ENCODE measurements at regions not wholly inside any gene's neighbourhood (a gene's known extent, or its start where the extent isn't known, plus 50 kb on each side); places are given as distances from the start of the nearest gene placed in this dataset.

DNA sequence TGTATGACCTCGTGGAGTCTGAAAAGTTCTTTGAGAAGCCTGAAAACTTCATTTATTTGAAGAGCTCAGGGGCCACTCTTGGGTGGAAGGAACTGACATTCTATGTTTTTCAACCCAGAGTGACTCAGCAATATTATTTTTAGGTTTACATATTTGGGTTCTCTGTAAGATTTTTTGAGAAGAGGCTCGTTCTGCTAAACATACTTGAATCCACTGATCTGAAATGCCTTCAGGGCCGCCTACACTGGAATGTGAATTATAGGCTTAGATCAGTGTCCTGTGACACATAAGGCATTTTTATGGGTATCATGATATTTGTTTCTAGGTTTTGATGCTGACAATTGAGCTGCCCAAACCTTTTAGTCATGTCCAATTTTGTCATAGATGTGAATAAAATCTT, 86.2 kb downstream of the PSAT1 start:
- no peak for TF ChIP-seq POLR2A (IDR thresholded peaks at IDR 0.05)
- TF ChIP-seq, protein P1, sequence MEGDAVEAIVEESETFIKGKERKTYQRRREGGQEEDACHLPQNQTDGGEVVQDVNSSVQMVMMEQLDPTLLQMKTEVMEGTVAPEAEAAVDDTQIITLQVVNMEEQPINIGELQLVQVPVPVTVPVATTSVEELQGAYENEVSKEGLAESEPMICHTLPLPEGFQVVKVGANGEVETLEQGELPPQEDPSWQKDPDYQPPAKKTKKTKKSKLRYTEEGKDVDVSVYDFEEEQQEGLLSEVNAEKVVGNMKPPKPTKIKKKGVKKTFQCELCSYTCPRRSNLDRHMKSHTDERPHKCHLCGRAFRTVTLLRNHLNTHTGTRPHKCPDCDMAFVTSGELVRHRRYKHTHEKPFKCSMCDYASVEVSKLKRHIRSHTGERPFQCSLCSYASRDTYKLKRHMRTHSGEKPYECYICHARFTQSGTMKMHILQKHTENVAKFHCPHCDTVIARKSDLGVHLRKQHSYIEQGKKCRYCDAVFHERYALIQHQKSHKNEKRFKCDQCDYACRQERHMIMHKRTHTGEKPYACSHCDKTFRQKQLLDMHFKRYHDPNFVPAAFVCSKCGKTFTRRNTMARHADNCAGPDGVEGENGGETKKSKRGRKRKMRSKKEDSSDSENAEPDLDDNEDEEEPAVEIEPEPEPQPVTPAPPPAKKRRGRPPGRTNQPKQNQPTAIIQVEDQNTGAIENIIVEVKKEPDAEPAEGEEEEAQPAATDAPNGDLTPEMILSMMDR (IDR thresholded peaks at IDR 0.05) = no peak

Measured in uterus (tissue), 2 donors.